Tibial artery (tissue), 4 donors: ENCODE measurements at regions not wholly inside any gene's neighbourhood (a gene's known extent, or its start where the extent isn't known, plus 50 kb on each side); places are given as distances from the start of the nearest gene placed in this dataset.

Experiments used
- DNase-seq, 2 donors: peaks; one replicate each; pipeline ENCODE4 v3.0.0-alpha.2; 2019
- H3K27ac ChIP-seq, 2 donors: fragments of 200-600 bp; sonication (generic) in 1 of 2; 1 replicate in 1 of 2; 2 replicates in 1 of 2; pipeline ENCODE4 v1.5.1; 2018 to 2019; ENCODE audit warnings: mild to moderate bottlenecking in 1 of 2
- H3K27me3 ChIP-seq, 2 donors: fragments of 200-600 bp; sonication (generic) in 1 of 2; one replicate each; pipeline versions ENCODE4 v1.5.1 to v1.6.0; 2016 to 2019
- H3K36me3 ChIP-seq, 3 donors: fragments of 200-600 bp; sonication (generic) in 2 of 3; one replicate each; pipeline ENCODE4 v1.5.1; 2016 to 2019; ENCODE audit warnings: mild to moderate bottlenecking in 2 of 3
- H3K4me1 ChIP-seq, 4 donors: fragments of 200-600 bp; sonication (generic) in 2 of 4; 1 replicate in 3 of 4; 2 replicates in 1 of 4; pipeline ENCODE4 v1.5.1; 2016 to 2019
- H3K4me3 ChIP-seq, 2 donors: fragments of 200-600 bp; sonication (generic) in 1 of 2; 1 replicate in 1 of 2; 2 replicates in 1 of 2; pipeline ENCODE4 v1.5.1; 2018 to 2019; ENCODE audit warnings: mild to moderate bottlenecking in 2 of 2
- H3K9me3 ChIP-seq, 3 donors: fragments of 200-600 bp; sonication (generic) in 1 of 3; one replicate each; pipeline ENCODE4 v1.5.1; 2016 to 2019
- CTCF ChIP-seq, 2 experiments: fragments of 200-600 bp in 1 of 2; fragments of 450-650 bp in 1 of 2; IDR thresholded peaks; one replicate each; pipeline ENCODE4 v1.5.1; 2017 to 2019; ENCODE audit warnings: antibody characterized with exemption in 2 of 2, mild to moderate bottlenecking in 1 of 2, moderate library complexity in 1 of 2
- intact Hi-C: fragments of 100-400 bp; cut with DNase I; formaldehyde crosslinking; loops from one replicate; pipeline ENCODE4 v1.15.0; 2023; ENCODE audit warnings: low total_unique reads

GRCh38 chr4:58935332-58935731 lies 1825.1 kb upstream of the IGFBP7 start:
- no peaks in the 10 kb centered on the region for H3K36me3 ChIP-seq
- H3K27ac ChIP-seq = no peak overlapping the region
- H3K4me3 ChIP-seq = no peak overlapping the region
- intact Hi-C loops = no loop called here
- no peaks in the 10 kb centered on the region for H3K27me3 ChIP-seq
- no peak for DNase-seq
- no peak for TF ChIP-seq CTCF (IDR thresholded peaks at IDR 0.05)
- no peaks in the 10 kb centered on the region for H3K4me1 ChIP-seq
- no peaks in the 10 kb centered on the region for H3K9me3 ChIP-seq

- no peak for DNase-seq
- H3K36me3 ChIP-seq = no peaks in the 10 kb centered on the region
- H3K4me3 ChIP-seq = no peak overlapping the region
- H3K9me3 ChIP-seq = no peaks in the 10 kb centered on the region
- H3K27me3 ChIP-seq = no peaks in the 10 kb centered on the region
- TF ChIP-seq CTCF (IDR thresholded peaks at IDR 0.05) = no peak
- H3K27ac ChIP-seq = no peak overlapping the region
- H3K4me1 ChIP-seq = no peaks in the 10 kb centered on the region
- intact Hi-C loops = no loop called here
Measured at GRCh38 chr4:58936436-58936835, 1826.3 kb upstream of the IGFBP7 start.

DNA sequence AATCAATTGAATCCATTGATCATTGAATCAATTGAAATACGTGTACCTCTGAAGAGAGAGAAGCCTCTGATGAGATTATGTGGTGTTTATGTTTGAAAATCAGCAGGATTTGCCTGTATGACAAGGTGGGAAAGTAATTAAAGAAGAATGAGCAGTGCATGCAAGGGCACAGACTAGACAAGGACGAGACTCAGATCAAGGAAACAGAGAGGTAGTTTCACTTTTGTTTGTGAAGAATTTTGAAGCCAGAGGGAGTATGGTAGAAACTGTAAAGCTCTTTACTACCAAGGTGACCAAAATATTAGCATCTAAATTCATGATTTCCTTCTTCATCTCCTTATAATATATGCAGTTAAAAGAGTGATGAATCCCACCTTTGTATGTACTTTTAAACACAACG lies 1830.0 kb upstream of the IGFBP7 start:
- H3K27ac ChIP-seq = no peak overlapping the region
- no peak for DNase-seq
- H3K4me1 ChIP-seq = no peaks in the 10 kb centered on the region
- intact Hi-C loops = no loop called here
- no peaks in the 10 kb centered on the region for H3K27me3 ChIP-seq
- H3K4me3 ChIP-seq = no peak overlapping the region
- no peaks in the 10 kb centered on the region for H3K36me3 ChIP-seq
- no peak for TF ChIP-seq CTCF (IDR thresholded peaks at IDR 0.05)
- no peaks in the 10 kb centered on the region for H3K9me3 ChIP-seq

DNA sequence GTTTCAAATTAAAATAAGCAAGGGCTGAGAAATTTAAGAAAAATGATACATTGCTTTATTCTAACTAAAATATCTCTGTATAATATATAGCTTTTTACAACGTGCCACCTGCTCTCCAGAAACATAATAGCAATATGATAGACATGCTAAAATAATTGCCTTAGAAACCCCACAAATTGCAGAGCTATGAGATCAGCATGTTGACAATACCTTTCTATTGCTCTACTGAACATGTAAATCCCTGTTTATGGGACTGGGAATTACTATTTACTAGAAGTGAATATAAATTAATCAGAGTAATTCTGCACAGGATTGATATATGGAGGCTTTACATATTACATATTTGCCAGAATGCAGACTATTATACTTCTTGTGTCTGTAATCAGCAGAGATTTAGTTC lies 1831.1 kb upstream of the IGFBP7 start:
- no peaks in the 10 kb centered on the region for H3K36me3 ChIP-seq
- intact Hi-C loops = no loop called here

DNA sequence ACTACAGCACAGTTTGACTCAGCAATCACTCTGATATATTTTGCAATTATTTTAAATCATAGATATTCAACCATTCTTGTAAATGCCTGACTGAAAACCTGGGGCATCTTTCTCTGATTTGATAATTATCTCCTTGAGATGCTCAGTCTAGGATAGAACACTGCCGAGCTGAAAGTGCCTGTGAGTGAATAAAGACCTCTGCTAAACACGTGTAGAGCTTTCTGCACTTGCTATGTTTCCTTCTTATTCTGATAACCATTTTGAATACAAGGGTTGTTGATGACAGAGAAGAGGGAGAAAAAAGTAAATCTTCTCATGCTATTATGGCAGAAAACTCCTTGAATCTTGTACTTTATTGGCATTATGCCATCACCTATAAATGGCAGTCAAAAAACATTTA lies 1843.4 kb upstream of the IGFBP7 start:
- no peaks in the 10 kb centered on the region for H3K4me1 ChIP-seq
- no peak for TF ChIP-seq CTCF (IDR thresholded peaks at IDR 0.05)
- H3K9me3 ChIP-seq = no peaks in the 10 kb centered on the region
- intact Hi-C loops = no loop called here
- H3K4me3 ChIP-seq = no peak overlapping the region
- H3K27ac ChIP-seq = no peak overlapping the region
- H3K27me3 ChIP-seq = no peaks in the 10 kb centered on the region
- no peaks in the 10 kb centered on the region for H3K36me3 ChIP-seq
- no peak for DNase-seq

More for the DNA sequence above, 1831.1 kb upstream of the IGFBP7 start:
- no peak for TF ChIP-seq CTCF (IDR thresholded peaks at IDR 0.05)
- Histone ChIP-seq H3K4me3 (no peak overlapping the region), H3K27ac (no peak overlapping the region), H3K9me3 (no peaks in the 10 kb centered on the region), H3K4me1 (no peaks in the 10 kb centered on the region), H3K27me3 (no peaks in the 10 kb centered on the region)
- DNase-seq = no peak

- no peak for TF ChIP-seq CTCF (IDR thresholded peaks at IDR 0.05)
- intact Hi-C loops = no loop called here
- DNase-seq = no peak
- Histone ChIP-seq H3K4me3 (no peak overlapping the region), H3K4me1 (no peaks in the 10 kb centered on the region), H3K36me3 (no peaks in the 10 kb centered on the region), H3K27me3 (no peaks in the 10 kb centered on the region), H3K9me3 (no peaks in the 10 kb centered on the region), H3K27ac (no peak overlapping the region)
Measured at GRCh38 chr4:58957711-58958110, 1847.5 kb upstream of the IGFBP7 start.
